OCI-M1 (cell line): ENCODE measurements at regions not wholly inside any gene's neighbourhood (a gene's known extent, or its start where the extent isn't known, plus 50 kb on each side); places are given as distances from the start of the nearest gene placed in this dataset.
"Not testable (repeated sequence)": the region's sequence is repeated elsewhere in the genome, so short reads cannot be mapped to it uniquely, and the experiment has no call there.

Experiments
- DNase-seq: peaks from one replicate; lab custom pipeline; 2025; lab: John Stamatoyannopoulos, UW

DNA sequence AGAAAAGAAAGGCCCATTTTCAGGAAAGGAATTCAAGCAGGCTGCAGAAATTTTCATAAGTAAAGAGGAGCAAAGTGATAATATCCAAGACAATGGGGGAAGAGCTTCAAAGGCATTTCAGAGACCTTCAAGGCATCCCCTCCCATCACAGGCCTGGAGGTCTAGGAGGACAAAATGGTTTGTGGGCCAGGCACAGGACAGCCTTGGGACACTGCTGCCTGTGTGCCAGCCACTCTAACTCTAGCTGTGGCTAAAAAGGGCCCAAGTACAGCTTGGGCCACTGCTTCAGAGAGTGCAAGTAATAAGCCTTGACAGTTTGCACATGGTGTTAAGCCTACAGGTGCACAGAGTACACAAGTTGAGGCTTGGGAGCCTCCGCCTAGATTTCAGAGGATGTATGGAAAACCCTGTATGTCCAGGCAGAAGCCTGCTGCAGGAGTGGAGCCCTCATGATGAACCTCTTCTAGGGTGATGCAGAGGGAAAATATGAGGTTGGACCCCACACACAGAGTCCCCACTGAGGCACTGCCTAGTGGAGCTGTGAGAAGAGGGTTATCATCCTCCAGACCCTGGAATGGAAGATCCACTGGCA, 51.8 kb upstream of the ZSWIM5 start:
- peak; percentile 7 for DNase-seq

DNA sequence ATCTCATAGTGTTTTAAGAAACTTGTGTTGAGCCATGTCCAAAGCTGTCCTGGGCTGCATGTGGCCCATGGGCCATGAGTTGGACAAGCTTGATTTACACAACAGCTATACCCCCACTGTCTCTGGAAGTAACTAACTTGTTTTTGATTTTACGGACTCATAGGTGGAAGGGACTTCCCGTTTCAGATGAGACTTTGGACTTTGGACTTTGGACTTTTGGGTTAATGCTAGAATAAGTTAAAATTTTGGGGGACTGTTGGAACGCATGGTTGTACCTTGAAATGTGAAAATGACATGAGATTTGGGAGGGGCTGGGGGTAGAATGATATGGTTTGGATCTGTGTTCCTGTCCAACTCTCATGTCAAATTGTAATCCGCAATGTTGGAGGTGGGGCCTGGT, 52.6 kb upstream of the ZSWIM5 start:
- DNase-seq = no peak

DNA sequence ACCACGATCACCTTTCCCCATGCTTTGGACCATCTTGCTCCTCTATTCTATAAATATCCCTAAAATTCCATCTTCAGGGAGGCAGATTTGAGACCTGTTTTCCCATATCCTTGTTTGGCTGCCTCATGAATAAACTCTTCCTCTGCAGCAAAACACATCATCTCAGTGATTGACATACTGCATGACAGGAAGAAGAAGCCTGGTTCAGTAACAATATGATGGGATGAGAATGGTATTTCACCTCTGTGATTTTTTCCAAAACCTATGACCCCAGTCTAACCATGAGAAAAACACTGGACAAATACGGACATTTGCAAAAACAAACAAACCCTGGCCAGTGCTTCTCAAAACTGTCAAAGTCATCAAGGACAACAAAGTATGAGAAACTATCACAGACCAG, 53.8 kb upstream of the ZSWIM5 start:
- no peak for DNase-seq

DNA sequence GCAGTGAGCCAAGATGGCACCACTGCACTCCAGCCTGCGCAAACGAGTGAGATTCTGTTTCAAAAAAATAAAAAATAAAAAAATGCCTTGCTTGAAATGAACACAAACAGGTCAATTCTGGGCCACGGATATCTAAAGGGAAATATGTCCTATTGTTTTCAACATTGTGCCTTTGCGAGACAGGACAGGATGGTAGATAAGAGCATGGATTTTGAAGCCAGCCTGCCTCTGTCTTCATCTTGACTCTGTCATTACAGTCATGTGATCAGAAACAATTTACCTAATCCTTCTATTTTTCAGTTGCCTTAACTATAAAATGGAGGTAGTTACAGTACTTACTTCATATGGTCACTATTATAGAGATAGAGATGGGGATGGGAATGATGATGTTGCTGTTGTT, 56.7 kb upstream of the ZSWIM5 start:
- no peak for DNase-seq

DNA sequence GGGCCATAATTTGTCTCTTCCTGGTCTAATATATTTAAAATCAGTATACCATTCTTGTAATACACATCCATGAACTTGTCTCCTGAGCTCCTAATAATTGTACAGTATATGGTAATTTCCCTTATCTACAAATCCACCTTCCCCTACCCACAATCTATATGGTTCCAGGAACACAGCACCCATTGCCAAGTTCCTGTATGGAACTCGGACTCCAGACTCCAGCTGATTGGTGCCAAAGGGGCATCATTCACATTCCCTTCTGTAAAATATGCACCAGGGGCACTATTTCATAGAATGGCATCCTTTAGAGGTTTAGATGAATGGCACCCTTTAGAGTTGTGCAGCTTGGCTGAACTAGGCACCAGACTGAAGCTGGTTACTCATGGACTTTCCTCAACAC, 58.8 kb upstream of the ZSWIM5 start:
- no peak for DNase-seq

DNA sequence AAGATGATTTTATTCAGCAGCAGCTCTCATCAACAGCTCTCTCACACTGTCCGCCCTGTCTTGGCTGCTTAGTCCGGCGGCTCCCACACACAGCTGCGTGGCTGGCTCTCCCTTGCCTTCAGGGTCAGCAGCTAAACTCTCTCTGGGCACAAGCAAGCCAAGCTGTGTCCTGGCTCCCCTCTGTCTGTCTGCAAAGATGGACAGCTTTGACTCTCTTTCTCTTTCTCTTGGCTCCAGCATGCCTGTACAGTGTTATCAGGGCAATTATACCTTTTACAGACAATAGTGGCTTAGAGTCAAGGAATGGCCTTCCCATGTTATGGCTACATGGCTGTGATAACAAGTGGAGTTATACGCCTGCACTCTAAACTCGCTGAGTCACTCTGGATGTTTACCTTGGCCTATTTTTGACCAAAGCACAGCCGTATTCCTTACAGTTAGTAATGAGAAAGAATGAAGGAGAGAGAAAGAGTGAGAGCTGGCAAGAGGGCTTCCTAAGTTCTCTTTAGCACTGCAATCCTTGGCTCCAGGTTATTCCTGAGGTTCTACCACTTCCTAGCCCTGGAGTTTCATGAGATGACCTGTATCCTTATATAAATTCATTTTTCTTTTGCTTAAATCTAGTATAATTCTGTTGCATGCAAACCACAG, 59.9 kb upstream of the ZSWIM5 start:
- DNase-seq = peak; percentile 77

DNA sequence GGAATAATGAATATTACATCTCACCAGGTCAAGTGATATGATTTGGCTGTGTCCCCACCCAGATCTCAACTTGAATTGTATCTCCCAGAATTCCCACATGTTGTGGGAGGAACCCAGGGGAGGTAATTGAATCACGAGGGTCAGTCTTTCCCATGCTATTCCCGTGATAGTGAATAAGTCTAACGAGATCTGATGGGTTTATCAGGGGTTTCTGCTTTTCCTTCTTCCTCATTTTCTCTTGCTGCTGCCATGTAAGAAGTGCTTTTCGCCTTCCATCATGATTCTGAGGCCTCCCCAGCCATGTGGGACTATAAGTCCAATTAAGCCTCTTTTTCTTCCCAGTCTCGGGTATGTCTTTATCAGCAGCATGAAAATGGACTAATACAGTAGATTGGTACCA, 58.4 kb upstream of the HPDL start:
- peak; percentile 45 for DNase-seq

DNA sequence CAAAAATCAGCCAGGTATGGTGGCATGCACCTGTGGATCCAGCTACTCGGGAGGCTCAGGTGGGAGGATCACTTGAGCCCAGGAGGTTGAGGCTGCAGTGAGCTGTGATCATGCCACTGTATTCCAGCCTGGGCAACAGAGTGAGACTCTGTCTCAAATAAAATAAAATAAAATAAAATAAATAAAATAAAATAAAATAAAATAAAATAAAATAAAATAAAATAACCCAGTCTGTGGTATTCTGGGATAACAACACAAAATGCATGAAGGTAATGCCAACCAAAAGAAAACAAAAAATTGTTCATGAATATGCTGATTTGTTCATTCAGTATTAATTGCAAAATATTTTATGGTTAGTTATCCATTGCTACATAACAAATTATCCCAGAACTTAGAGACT, 54.4 kb upstream of the HPDL start:
- not testable (repeated sequence) for DNase-seq

DNA sequence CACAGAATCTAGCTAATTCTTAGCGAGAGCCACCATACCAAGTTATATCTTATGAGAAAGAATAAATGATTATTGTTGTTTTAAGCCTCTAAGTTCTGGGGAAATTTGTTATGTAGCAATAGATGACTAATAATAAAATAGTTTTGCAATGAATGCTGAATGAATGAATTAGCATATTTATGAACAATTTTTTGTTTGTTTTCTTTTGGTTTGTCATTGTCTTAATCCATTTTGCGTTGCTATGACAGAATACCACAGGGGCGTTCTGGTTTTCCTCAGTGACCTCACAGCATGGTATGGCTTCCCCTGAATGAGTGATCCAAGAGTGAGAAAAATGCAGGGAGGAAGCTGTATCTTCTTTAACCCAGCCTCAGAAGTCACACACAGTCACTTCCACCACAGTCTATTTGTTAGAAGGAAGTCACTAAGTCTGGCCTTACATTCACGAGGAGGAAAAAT, 53.8 kb upstream of the HPDL start:
- DNase-seq = no peak

DNA sequence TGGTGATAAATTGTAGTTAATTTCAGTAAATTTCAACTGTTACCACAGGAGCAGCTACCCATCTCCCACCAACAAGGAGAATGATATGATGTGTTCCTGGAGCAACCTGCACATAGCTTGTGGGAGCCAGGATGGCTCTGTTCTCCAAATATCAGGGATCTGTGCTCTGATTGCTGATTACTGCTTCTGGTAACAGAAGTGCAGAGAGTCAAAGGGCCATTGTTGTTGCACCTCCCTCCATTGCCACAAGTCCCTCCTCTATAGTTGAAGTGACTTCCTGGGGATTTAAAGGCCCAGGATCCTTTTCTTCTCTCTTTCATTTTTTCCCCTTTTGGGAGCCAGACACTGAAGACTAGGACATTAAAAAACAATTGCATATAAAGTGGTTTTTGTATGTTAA, 51.6 kb upstream of the HPDL start:
- peak; percentile 34 for DNase-seq
